GM19452 (cell line): ENCODE measurements at regions not wholly inside any gene's neighbourhood (a gene's known extent, or its start where the extent isn't known, plus 50 kb on each side); places are given as distances from the start of the nearest gene placed in this dataset.

Experiments
- ATAC-seq: cut with Tn5 transposase; IDR thresholded peaks from one replicate; pipeline ENCODE4 v1.9.1; 2021; ENCODE audit not compliant: unreplicated experiment

- ATAC-seq: no peak
Observed at GRCh38 chr2:228657807-228658402, 476.4 kb upstream of the SPHKAP start.

GRCh38 chr2:228655331-228655730 lies 473.8 kb upstream of the SPHKAP start:
- ATAC-seq: no peak

GRCh38 chr2:228654707-228655106 lies 473.2 kb upstream of the SPHKAP start:
- no peak for ATAC-seq

GRCh38 chr2:228653884-228654283 lies 472.4 kb upstream of the SPHKAP start:
- ATAC-seq: no peak

- ATAC-seq: no peak
Observed at GRCh38 chr2:228652366-228652765, 470.9 kb upstream of the SPHKAP start.

GRCh38 chr2:228649876-228650275 lies 468.4 kb upstream of the SPHKAP start:
- no peak for ATAC-seq

- ATAC-seq: no peak
Observed at GRCh38 chr2:228649447-228649846, 468.0 kb upstream of the SPHKAP start.

- ATAC-seq: no peak
Observed at GRCh38 chr2:228648541-228648940, 467.1 kb upstream of the SPHKAP start.

GRCh38 chr2:228646061-228646460 lies 464.6 kb upstream of the SPHKAP start:
- no peak for ATAC-seq

GRCh38 chr2:228644199-228644598 lies 462.7 kb upstream of the SPHKAP start:
- no peak for ATAC-seq

GRCh38 chr2:228642861-228643260 lies 461.4 kb upstream of the SPHKAP start:
- ATAC-seq: no peak

GRCh38 chr2:228630786-228631185 lies 449.3 kb upstream of the SPHKAP start:
- no peak for ATAC-seq

GRCh38 chr2:228629251-228629650 lies 447.8 kb upstream of the SPHKAP start:
- no peak for ATAC-seq

- ATAC-seq: no peak
Observed at GRCh38 chr2:228628682-228629081, 447.2 kb upstream of the SPHKAP start.

- no peak for ATAC-seq
Observed at GRCh38 chr2:228627510-228627909, 446.0 kb upstream of the SPHKAP start.

- ATAC-seq: no peak
Observed at GRCh38 chr2:228625481-228625880, 444.0 kb upstream of the SPHKAP start.

- no peak for ATAC-seq
Observed at GRCh38 chr2:228624733-228625132, 443.2 kb upstream of the SPHKAP start.

- ATAC-seq: no peak
Observed at GRCh38 chr2:228615496-228615895, 434.0 kb upstream of the SPHKAP start.

GRCh38 chr2:228614741-228615140 lies 433.3 kb upstream of the SPHKAP start:
- ATAC-seq: no peak

- ATAC-seq: no peak
Observed at GRCh38 chr2:228613133-228613850, 431.8 kb upstream of the SPHKAP start.

GRCh38 chr2:228611171-228611570 lies 429.7 kb upstream of the SPHKAP start:
- no peak for ATAC-seq

- ATAC-seq: no peak
Observed at GRCh38 chr2:228602288-228602687, 420.8 kb upstream of the SPHKAP start.

GRCh38 chr2:228600265-228600664 lies 418.8 kb upstream of the SPHKAP start:
- no peak for ATAC-seq
